Aorta (tissue), 5 donors: ENCODE measurements at regions not wholly inside any gene's neighbourhood (a gene's known extent, or its start where the extent isn't known, plus 50 kb on each side); places are given as distances from the start of the nearest gene placed in this dataset.
"Not testable (repeated sequence)": the region's sequence is repeated elsewhere in the genome, so short reads cannot be mapped to it uniquely, and the experiment has no call there.

ENCODE experiments used
- ATAC-seq: fragments of 200-7000 bp; cut with Tn5 transposase; one replicate; pipeline ENCODE4 v1.9.1; 2022; ENCODE audit warnings: moderate library complexity; ENCODE audit not compliant: low FRiP score
- DNase-seq, 2 donors: peaks; one replicate each; pipeline ENCODE4 v3.0.0-alpha.2; 2020
- H3K27ac ChIP-seq, 2 donors: one replicate each; pipeline ENCODE4 v1.5.1; 2013; ENCODE audit warnings: low read length in 2 of 2, mild to moderate bottlenecking in 2 of 2, moderate library complexity in 2 of 2, control low read depth in 1 of 2, inconsistent platforms in 1 of 2, low read depth in 1 of 2
- H3K27me3 ChIP-seq, 2 donors: one replicate each; pipeline ENCODE4 v1.6.1; 2013; ENCODE audit warnings: control low read depth in 1 of 2, low read length in 1 of 2, mild to moderate bottlenecking in 1 of 2, moderate library complexity in 1 of 2; ENCODE audit not compliant: insufficient read depth in 2 of 2, control insufficient read depth in 1 of 2
- H3K36me3 ChIP-seq, 2 donors: one replicate each; pipeline ENCODE4 v1.6.1; 2013; ENCODE audit warnings: control low read depth in 1 of 2, low read length in 1 of 2, mild to moderate bottlenecking in 1 of 2; ENCODE audit not compliant: insufficient read depth in 2 of 2, control insufficient read depth in 1 of 2
- H3K4me1 ChIP-seq, 2 donors: one replicate each; pipeline ENCODE4 v1.6.1; 2013; ENCODE audit warnings: low read length in 2 of 2, control low read depth in 1 of 2, mild to moderate bottlenecking in 1 of 2, moderate library complexity in 1 of 2; ENCODE audit not compliant: insufficient read depth in 2 of 2, control insufficient read depth in 1 of 2
- H3K4me3 ChIP-seq, 2 donors: one replicate each; pipeline ENCODE4 v1.5.1; 2013; ENCODE audit warnings: low read length in 2 of 2, control low read depth in 1 of 2, mild to moderate bottlenecking in 1 of 2
- H3K9me3 ChIP-seq: one replicate; pipeline ENCODE4 v1.6.1; 2013; ENCODE audit warnings: mild to moderate bottlenecking, low read length; ENCODE audit not compliant: control insufficient read depth
- WGBS, 2 donors: extraction: QIAGEN DNeasy Blood & Tissue Kit; methylation state at CpG; one replicate each; pipeline ENCODE4 v1.1.7; 2013; 5-methylcytosine and 5-hydroxymethylcytosine counted together
- intact Hi-C, 2 donors: fragments of 100-400 bp; cut with DNase I; formaldehyde crosslinking; loops; one replicate each; pipeline versions ENCODE4 v1.14.2 to v1.15.0; 2022
- donor health status: healthy with polysubstance abuse.
- donor health status: Bipolar disorder and iron deficiency.
- donor health status: DM: no; HTN: no; CAD: no.
- donor health status: DM: no; HTN: no; CAD: no.
- donor health status: DM: yes; HTN: yes; CAD: no.

DNA sequence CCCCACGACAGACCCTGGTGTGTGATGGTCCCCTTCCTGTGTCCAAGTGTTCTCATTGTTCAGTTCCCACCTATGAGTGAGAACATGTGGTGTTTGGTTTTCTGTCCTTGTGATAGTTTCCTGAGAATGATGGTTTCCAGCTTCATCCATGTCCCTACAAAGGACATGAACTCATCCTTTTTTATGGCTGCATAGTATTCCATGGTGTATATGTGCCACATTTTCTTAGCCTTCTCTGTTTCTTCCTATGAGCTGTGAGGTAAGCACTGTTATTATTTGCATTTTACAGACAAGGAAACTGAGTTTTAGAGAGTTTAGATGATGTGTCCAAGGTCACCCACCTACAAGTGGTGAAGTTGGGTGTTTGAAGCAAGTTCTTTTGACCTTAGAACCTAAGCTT lies 51.1 kb upstream of the BNC1 start:
- DNase-seq, H3K27ac ChIP-seq, intact Hi-C loops, ATAC-seq, H3K9me3 ChIP-seq, H3K4me1 ChIP-seq, H3K4me3 ChIP-seq, H3K27me3 ChIP-seq, H3K36me3 ChIP-seq: not testable (repeated sequence)
- 86 to 88% methylated on average over 1 of the region's 1 CpG for WGBS, 2 donors

DNA sequence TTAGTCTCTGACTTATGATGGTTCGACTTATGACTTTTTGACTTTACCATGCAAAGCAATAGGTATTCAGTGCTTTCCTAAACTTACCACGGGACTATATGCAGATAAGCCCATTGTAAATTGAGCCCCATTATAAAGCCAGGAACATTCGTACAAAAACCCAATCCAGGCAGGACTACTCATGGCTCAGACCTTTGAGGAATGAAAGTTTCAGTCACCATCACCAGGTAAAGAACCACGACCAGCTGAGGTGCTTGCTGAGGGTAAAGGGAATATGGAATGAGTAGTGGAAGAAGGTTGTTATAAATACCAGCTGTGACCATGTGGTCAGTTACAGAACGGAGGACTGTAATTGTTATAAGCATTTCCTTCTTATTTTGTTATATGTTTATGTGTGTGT lies 54.9 kb upstream of the BNC1 start:
- WGBS, 2 donors: 75 to 77% methylated on average over 5 of the region's 5 CpGs
- DNase-seq (no peak), ATAC-seq (no peak)
- H3K4me3 ChIP-seq: no peak overlapping the region
- intact Hi-C loops: no loop called here
- no peaks in the 10 kb centered on the region for H3K36me3 ChIP-seq
- peaks cover 1% of the 10 kb centered on the region for H3K9me3 ChIP-seq
- no peaks in the 10 kb centered on the region for H3K4me1 ChIP-seq
- H3K27ac ChIP-seq: no peak overlapping the region
- no peaks in the 10 kb centered on the region for H3K27me3 ChIP-seq

DNA sequence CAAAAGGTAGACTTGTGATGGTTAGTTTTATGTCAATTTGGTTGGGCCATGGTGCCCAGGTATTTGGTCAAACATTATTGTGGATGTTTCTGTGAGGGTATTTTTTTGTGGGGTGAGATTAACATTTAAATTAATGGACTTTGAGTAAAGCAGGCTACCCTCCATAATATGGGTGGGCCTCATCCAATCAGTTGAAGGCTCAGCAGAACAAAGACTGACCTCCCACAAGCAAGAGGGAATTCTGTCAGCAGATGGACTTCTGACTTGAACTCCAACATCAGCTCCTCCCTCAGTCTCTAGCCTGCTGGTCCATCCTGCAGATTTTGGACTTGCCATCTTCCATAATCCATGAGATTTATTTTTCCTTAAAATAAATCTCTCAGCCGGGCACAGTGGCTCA lies 55.6 kb upstream of the BNC1 start:
- DNase-seq (no peak), ATAC-seq (no peak)
- H3K27me3 ChIP-seq: no peaks in the 10 kb centered on the region
- 70 to 82% methylated on average over 1 of the region's 1 CpG for WGBS, 2 donors
- H3K4me3 ChIP-seq: no peak overlapping the region
- no peaks in the 10 kb centered on the region for H3K4me1 ChIP-seq
- peaks cover 1% of the 10 kb centered on the region for H3K9me3 ChIP-seq
- H3K36me3 ChIP-seq: no peaks in the 10 kb centered on the region
- no peak overlapping the region for H3K27ac ChIP-seq
- intact Hi-C loops: no loop called here

DNA sequence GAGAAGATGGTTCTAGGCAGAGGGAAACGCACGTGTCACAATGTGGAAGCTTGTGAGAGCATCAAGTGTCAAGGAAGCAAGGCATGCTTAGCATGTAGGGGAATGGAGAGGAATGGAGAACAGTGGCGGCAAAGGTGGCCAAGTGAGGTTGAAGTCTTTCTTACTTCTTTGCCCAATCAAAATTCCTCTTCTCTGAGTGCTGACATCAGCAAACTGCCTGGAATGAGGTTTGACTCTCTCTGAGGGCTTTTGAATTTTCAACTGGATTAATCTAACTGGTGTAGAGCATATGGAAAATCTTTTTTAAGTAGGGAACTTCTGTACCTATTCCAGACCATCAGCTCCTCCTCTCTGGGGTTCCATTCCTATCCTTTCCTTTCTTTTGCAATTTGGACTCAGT lies 61.9 kb upstream of the BNC1 start:
- no peaks in the 10 kb centered on the region for H3K9me3 ChIP-seq
- DNase-seq: no peak
- H3K36me3 ChIP-seq: no peaks in the 10 kb centered on the region
- H3K27ac ChIP-seq: no peak overlapping the region
- 58 to 63% methylated on average over 3 of the region's 3 CpGs for WGBS, 2 donors
- no peak for ATAC-seq
- no peaks in the 10 kb centered on the region for H3K27me3 ChIP-seq
- no peaks in the 10 kb centered on the region for H3K4me1 ChIP-seq
- intact Hi-C loops: no loop called here
- H3K4me3 ChIP-seq: no peak overlapping the region

DNA sequence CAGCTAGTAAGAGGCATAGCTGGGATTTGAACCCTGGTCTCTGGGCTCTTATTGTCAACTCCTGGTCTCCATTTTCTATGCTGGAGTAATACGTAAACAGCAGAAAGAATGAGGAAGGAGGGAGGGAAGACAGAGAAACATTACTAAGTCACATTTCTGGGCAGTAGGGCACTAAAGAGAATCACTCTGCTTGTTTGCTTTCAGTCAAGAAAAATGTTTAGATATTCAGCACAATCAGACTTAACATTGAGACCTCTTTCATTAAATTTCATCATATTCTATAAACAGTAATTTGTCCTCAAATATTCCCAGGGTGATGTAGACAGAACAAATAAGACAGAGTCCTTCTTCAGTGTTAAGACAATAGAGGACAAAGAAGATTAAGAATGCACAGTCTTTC lies 67.7 kb upstream of the BNC1 start:
- Histone ChIP-seq H3K36me3 (no peaks in the 10 kb centered on the region), H3K4me3 (no peak overlapping the region), H3K9me3 (peaks cover 2% of the 10 kb centered on the region), H3K27ac (no peak overlapping the region), H3K27me3 (no peaks in the 10 kb centered on the region), H3K4me1 (no peaks in the 10 kb centered on the region)
- intact Hi-C loops: no loop called here
- no peak for ATAC-seq
- DNase-seq: no peak
- WGBS, 2 donors: 28 to 43% methylated on average over 1 of the region's 1 CpG

DNA sequence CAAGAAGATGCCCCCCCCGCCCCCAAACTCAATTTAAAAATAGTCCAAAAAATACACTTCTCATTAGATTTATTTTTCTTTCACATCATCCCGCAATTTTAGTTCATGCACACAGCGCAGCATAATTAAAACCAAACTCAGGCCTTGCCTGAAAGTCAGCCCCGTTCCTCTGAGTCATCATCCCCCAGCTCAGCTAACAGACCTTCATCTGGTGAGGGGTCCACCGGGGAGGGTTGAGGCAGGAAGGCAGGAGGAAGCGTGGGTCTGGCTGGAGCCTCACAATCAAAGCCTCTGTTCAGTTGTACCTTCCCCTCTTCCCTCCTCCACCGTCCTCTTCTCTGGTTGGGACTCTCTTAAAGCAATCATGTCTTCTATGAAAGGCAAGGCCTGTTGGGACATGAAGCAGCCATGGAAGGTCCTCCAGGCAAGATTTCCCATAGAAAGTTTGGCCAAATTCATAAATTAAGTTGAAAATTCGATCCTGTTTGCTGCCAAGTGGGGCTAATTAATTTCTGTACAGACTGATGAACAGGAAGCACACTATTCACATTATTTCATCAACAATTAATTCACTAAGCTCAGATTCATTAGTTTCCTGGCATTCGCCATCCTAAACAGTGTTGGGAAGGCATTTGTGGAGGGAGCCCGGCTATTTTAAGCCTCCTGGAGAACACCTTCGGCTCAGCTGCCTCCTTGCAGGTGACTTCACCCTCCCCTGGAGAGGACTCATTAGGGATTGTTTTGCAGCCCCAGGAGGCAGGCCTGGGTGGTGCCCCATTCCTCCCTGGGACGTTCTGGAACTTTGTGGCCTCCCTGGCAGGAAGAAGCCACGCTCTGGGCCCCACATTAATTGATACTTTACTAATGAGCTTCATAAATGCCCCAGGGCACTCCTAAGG lies 72.3 kb upstream of the BNC1 start:
- WGBS, 2 donors: 53 to 63% methylated on average over 13 of the region's 13 CpGs
- no peaks in the 10 kb centered on the region for H3K4me1 ChIP-seq
- H3K4me3 ChIP-seq: no peak overlapping the region
- no peaks in the 10 kb centered on the region for H3K27me3 ChIP-seq
- peaks cover 2% of the 10 kb centered on the region for H3K9me3 ChIP-seq
- intact Hi-C loops: no loop called here
- H3K27ac ChIP-seq: no peak overlapping the region
- ATAC-seq (no peak), DNase-seq (no peak)
- H3K36me3 ChIP-seq: no peaks in the 10 kb centered on the region

DNA sequence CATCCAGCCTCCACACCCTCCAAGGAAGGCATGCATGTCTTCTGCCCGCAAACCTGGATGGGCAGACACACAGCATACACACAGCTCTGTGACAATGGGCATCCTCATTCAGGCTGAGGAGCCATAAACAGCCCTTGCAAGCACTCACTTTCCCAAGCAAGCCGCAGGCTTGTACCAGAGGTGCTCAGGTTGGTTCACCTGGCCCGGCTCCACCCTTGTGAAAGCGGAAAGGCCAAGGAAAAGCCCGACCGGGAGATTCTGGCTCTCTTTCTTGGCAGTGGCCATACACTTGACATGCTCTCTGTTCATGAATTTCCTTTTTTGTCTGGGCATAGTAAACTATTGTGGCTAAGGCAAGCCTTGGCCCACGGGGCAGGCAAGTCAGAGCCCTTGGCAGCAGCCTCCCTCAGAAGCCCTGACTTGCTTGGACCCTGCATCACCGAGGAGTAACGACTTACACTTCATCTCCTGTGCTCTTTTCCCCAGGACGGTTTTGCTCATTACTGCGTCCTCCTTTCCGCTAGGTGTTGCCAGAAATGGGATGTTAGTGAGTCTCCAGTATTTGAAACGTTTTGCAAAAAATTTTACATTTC lies 74.6 kb upstream of the BNC1 start:
- DNase-seq: no peak
- no peak overlapping the region for H3K27ac ChIP-seq
- no peaks in the 10 kb centered on the region for H3K4me1 ChIP-seq
- WGBS, 2 donors: 70 to 74% methylated on average over 13 of the region's 13 CpGs
- intact Hi-C loops: no loop called here
- H3K9me3 ChIP-seq: no peaks in the 10 kb centered on the region
- no peak for ATAC-seq
- no peak overlapping the region for H3K4me3 ChIP-seq
- H3K36me3 ChIP-seq: no peaks in the 10 kb centered on the region
- H3K27me3 ChIP-seq: no peaks in the 10 kb centered on the region

DNA sequence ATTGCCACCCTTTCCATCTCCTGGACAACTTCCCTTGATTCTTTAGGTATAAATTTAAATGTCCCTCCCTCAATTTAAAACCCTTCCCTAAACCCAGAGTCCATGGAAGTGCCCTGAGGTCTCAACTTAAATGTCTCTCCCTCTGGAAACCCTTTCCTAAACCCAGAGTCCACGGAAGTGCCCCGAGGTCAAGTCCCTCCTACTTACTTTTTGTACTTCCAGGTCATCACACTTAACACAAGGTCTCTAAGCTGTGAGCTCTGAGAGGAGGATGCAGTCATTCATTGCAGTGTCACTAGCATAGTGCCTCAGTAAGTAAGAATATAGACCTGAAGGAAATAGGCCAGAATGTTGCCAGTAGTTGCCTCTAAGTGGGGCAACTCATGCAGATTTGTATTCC lies 78.2 kb upstream of the BNC1 start:
- DNase-seq: no peak
- Histone ChIP-seq H3K27ac (no peak overlapping the region), H3K4me3 (no peak overlapping the region), H3K27me3 (no peaks in the 10 kb centered on the region), H3K9me3 (no peaks in the 10 kb centered on the region), H3K4me1 (no peaks in the 10 kb centered on the region), H3K36me3 (no peaks in the 10 kb centered on the region)
- intact Hi-C loops: no loop called here
- ATAC-seq: no peak
- WGBS, 2 donors: 91 to 93% methylated on average over 2 of the region's 2 CpGs

DNA sequence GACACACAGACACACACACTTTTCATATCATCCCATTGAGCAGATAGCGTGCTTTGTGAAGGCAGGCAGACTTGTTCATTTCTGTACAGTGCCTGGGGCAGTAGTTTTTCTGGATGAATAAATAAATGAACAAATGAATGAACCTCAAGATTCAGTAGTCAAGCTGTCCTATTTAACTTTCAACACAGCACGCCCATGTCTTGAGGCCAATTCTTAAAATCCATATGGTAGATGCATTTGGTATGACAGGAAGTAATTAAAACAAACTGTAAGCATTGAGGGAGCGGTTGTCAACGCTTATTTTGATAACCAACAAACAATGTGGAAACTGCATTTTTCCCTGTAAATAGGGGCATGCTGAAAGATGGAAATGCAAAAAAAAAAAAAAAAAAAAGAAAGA lies 80.0 kb upstream of the BNC1 start:
- ATAC-seq: no peak

More for the DNA sequence above, 80.0 kb upstream of the BNC1 start:
- Histone ChIP-seq H3K9me3 (no peaks in the 10 kb centered on the region), H3K36me3 (no peaks in the 10 kb centered on the region), H3K4me1 (no peaks in the 10 kb centered on the region), H3K4me3 (no peak overlapping the region), H3K27me3 (peaks cover 0 to 3% of the 10 kb centered on the region in 2 donors), H3K27ac (no peak overlapping the region)
- WGBS, 2 donors: 84 to 90% methylated on average over 4 of the region's 4 CpGs
- intact Hi-C loops: no loop called here
- DNase-seq: no peak
